NCI-H460 (cell line): ENCODE measurements at regions not wholly inside any gene's neighbourhood (a gene's known extent, or its start where the extent isn't known, plus 50 kb on each side); places are given as distances from the start of the nearest gene placed in this dataset.

Experiments
- DNase-seq: peaks from one replicate; pipeline ENCODE4 v3.0.0-alpha.2; 2016; ENCODE audit warnings: low read depth; ENCODE audit errors: extremely low read depth

DNA sequence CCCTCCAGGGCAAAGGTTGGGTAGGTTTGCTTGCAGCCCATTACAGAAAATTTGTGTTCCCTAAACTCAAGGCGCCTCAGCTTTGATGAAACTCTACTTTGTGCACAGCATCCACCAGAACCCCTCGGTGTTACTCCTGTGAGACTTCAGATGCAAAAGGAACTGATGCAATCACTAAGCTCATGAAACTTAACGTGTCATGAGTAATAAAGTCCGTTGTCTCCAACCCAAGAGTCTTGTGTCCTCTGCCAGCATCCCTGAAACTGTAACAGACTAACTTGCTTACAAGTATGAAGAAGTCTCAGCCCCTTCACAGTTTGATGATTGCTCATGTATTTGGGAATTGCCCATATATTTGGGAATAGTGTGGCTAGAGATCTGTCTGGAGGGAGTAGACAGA lies 74.8 kb upstream of the MARCHF10 start:
- DNase-seq: no peak

DNA sequence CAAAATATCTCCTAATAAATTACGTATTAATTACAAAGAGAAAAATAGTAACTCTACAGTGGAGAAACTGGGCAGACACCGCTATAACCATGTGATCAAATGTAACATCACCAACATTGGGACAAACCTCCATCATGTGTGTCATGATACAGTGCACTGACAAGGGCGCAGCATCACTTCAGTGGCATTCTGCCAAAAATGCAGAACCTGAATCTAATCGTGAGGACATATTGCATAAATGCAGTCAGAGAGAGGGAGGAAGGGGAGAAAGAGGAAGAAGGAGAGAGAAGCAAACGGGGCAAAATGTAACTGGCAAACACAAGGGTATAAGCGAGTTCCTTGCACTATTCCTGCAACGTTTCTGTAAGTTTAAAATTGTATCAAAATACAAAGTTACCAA lies 74.2 kb upstream of the MARCHF10 start:
- DNase-seq: no peak

DNA sequence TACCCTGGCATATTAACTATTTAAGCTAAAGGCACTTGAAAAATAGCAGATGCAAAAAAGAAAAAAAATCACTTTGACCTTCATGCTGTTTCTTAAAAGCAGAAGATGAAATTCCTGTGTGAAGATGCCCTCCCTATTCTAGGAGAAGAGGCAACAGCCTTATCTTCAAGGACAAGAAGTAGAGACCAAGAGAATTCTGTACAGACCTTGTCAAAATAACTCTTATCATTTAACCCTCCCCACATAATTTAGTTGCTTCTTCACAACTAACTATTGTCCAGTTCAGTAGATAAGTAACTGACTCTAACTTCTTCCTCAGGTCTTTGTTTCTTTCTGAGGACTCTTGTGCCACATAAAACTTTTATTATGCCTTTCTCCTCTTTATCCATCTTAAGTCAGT lies 72.0 kb upstream of the MARCHF10 start:
- DNase-seq: no peak

DNA sequence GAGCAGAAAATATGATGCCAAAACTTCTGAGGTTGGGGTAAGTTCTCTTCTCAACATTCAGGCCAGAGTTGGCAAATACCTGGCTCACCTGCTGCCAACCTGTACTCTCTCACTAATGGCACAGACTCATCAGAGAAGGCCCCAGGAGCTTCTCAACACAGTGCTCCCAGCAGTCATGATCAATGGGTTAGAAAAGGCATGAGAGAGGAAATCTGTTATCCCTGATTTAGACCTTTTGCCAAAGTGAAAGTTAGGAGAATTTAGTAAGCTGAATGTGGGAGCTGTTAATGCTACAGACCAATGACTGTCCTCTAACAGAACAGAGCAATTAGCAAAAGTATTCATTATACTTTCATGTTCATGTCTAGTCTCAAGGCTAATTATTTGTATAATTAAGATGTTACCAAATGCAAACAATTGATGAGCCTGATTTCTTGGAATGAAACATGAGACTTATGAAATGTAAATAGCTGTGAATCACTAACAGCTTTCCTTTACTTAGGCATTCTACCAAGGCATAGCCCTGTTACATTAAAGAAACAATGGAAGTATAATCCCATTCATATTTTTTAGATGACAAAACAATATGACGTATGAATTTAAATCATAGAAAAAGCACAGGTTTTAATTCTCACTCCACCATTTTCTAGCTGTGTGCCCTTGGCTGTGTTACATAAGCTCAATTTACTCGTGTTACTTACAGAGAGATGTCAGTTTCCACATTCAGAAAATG lies 68.7 kb upstream of the MARCHF10 start:
- no peak for DNase-seq

DNA sequence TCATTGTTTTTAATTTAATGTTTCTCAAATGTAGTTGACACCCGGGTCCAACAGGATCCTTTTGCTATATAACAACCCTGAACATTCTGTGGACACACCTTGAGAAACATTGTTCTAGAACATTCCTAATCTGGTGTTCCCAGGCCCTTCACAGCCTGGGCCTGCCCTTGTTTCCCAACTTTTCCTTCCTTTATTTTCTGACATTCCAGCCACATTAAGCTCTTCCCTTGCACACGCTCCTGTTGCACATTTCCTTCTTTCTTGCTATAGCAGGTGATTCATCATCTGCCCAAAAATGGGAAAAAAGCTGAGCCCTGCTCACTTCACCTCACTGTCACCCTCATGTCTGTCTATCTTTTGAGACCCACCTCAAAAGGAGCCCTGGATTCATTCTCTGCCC lies 67.9 kb upstream of the MARCHF10 start:
- DNase-seq: no peak

DNA sequence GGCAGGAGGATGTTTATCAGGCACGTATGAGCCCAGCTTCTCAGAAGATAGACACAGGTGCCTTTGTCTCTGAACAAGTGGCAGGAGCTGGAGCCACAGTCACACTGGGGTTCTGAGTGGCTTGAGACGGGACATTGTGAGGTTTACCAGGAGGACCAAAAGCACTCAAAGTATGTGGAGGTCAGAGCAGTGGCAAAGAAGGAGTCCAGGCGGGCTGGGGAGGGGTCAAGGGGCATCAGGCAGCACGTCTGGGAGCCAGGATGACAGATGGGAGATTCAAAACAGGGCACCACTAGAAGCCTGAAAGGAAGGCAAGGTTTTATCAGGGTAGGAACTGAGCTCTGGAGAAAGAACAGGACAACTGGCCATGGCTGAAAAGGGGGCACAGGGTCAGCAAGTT lies 67.2 kb upstream of the MARCHF10 start:
- no peak for DNase-seq

DNA sequence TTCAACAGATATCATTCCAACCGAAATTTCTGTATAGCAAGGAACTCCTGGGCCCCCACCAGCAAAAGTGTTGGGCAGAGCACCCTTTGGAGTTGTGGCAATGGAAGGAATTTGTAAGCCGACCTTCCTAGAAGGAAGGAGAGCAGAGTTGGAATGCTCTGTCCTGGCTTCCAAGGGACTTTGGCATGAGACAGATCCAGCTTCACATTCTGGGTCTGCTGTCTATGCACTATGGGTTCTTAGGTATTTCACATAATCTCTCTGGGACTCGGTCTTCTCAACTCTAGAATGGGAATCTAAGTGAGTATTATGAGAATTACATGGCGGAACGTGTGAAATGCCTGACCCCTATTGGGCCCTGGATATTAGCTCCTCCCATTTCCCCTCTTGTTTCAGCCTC lies 63.2 kb upstream of the MARCHF10 start:
- DNase-seq: no peak

DNA sequence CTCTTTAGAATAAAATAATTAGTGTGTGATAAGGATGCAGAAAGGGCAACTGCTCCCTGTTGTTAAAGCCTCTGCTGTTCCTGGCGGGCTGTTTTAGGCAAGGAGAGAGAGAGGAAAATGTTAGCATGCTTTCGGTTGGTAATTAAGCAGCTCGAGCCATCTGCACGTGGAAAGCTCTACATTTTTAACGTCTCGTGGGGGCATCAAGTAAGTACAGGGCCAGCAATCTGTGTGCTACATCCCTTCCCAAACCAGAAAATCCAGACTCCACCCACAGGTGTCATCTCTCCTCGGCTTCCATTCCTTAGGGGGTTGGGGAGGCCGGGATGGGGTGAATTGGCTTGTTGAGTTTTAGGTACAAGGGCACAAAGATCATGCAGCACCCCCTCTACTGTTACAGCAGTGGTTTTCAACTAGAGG lies 62.4 kb upstream of the MARCHF10 start:
- DNase-seq: no peak

DNA sequence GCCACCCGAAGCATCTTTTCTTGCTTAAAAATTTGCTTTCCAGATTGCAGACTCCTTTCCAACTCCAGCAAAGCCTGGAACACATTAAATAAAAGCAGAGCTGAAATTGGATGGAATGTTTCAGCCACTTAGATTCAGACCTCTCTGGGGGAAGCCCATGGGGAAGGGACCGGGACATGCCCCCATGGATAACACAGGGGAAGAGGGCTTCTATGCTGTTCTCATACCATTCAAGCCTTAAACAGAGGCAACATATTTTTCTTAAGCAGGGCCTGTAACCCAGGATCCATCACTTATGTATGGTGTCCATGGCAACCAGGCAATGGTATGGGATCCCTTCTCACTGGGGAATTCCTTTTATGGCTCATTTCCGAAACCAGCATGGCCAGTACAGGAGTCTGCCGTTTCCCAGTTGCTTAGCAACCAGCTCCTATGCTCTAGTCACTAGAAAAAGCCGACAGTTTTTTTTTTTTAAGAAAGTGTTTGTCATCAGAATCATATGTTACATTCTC lies 62.0 kb upstream of the MARCHF10 start:
- DNase-seq: no peak

DNA sequence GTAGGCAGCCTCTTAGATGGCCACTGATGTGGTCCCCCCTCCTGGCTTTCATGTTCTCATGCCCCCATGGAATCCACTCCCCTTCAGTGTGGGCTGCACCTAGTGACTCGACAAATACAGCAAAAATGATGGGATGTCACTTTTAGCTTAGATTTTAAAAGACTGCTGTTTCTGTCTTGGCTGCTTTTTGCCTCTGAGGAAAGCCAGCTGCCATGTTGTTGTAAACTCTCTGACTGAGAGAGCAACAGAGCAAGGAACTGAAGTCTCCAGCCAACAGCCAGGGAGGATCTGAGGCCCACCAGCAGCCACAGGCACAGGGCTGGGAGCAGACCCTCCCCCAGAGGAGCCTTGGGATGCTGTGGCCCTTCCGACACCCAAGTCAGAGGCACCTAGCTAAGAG lies 60.6 kb upstream of the MARCHF10 start:
- DNase-seq: no peak

DNA sequence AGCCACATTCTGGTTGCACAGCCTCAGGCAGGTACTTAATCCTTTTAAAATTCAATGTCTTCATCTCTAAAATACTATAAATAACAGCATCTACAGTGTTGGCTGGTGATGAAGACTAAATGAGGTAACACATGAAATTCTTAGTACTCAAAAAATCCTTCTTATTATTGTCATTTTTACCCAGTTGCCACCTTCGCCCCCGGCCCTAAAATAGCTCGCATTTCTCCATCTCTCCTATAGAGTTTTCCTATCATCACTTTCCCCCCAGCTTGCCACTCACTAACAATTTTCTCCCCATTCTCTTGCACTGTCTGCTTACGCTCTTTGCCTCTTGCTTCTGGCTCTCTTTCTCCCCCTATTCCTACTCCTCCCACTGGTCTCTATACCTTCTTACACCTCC lies 59.9 kb upstream of the MARCHF10 start:
- DNase-seq: no peak

DNA sequence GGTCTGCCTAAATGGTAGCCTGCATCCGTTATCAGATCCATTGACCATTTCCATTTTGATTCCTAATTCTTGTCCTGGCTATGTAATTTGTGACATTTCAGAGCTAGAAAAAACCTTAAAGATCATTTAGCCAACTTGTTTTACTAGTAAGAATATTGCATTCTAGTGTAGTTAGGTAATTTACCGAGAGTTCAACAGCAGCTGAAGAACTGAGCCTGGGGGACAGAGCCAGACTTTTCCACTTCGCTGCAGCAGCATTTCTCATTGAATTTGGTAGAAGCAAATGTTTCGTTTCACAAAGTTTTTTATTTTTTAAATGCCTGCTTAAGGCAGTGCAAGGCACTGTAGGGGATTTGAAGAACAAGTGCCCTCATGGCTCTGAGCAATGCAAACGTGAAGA lies 59.2 kb upstream of the MARCHF10 start:
- no peak for DNase-seq

DNA sequence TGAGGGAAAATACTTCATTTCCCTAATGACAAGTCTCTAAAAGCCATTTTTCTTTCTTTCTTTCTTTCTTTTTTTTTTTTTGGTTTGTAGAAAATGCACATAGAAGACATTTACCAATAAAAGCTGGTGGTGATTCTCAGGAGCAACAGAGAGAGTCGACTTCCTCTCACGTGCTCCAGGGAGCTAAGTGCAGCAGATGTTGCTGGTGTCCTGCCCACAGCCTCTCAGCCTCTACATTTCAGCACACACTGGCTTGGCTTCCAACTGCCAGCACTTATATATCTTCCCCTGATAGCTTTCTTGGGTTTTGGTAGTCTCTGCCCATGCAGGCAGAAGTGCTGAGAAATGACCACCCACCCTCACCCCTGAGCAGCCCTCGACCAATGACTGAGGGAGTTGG lies 58.4 kb upstream of the MARCHF10 start:
- no peak for DNase-seq

DNA sequence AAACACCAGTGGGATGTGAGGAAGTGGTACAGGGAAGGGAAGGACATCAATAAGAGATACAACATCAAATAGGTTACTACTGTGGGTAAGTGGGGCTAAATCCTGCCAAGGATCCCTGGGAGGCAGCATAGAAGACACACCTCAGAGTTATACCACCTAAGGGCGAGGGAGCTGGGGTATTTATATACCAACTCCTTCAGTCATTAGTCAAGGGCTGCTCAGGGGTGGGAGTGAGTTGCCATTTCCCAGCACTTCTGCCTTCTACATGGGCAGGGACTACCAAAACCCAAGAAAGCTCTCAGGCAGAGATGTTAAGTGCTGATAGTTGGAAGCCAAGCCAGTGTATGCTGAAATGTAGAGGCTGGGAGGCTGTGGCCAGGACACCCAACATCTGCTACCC lies 57.5 kb upstream of the MARCHF10 start:
- DNase-seq: no peak

DNA sequence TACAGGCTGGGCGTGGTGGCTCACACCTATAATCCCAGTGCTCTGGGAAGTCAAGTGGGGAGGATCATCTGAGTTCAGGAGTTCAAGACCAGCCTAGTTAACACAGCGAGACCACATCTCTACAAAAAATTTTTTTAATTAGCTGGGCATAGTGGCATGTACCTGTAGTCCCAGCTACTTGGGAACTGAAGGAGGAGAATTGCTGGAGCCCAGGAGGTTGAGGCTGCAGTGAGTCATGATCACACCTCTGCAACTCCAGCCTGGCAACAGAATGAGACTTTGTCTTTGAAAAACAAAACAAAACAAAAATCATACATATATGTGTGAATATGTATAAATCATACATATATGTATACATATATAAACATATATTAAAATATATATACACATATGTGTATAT lies 54.1 kb upstream of the MARCHF10 start:
- no peak for DNase-seq

DNA sequence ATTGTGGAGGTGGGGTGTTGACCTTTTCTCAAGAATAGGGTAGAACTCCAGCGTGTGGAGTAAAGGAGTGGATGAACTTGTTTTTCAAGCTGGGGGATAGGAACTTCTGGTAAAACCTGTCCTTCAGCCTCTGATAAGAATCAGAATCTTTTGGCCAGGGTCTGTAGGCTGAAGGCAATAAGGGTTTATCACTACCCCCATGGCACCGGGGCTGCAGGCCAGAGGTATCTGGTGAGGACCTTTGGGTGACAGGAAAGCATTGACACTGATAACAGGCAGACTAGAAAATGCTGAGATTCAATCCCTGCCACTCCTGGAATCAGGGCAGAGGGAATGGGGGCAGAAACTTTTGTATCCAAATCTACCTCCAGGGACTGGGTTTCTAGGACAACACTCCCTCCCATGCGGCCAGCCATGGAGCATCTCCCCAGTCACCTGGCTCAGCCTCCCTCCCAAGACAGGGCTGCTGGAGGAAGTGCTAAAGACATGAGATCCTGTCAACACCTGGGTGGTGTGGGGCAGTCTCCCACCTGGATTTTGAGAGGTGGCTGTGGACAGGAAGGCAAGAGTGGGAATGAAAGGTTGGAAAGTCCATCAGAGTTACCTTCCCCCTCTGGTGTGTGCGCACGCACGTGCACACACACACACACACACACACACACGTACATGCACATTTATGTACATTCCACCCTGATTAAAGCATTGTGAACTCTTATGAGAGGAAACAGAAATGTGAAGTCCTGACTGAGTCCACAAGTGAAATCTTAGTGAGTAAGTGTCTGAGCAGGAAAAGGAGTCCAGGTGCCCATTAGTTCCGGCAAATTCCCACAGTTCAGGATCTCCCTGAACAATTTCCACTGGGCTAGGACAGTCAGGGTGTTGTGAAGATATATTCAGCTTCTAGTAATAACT lies 53.1 kb upstream of the MARCHF10 start:
- DNase-seq: no peak

DNA sequence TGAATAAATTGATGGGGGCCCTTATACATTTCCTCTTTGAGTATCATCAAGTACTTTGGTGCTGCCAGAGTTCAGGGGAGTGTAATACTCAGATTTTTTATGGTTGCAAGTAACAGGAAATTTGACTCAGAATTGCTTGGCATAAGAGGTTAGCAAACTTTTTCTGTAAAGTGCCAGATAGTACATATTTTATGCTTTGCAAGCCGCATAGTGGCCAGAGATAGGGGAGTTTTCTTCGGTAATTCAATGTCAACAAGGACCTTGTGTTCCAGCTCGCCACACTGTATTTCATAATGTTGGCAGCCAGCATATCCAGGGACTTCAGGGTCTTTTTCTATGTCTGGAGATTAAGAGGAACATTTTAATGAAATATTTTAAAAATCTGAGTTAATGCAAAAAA lies 51.0 kb upstream of the MARCHF10 start:
- DNase-seq: no peak
